ENCODE measurements at regions not wholly inside any gene's neighbourhood (a gene's known extent, or its start where the extent isn't known, plus 50 kb on each side); places are given as distances from the start of the nearest gene placed in this dataset.

GRCh38 chrX:127873637-127874036 is 178.6 kb downstream of the ACTRT1 start:
- TF ChIP-seq CTCF (IDR thresholded peaks at IDR 0.05; ENCODE audit: insufficient read depth, low read depth, low read length), result no peak
- TF ChIP-seq EZH2 (IDR thresholded peaks at IDR 0.05; ENCODE audit: insufficient read depth, low read length), result no peak

Data from astrocyte (in vitro differentiated cells and primary cell).